A673 (cell line): ENCODE measurements at regions not wholly inside any gene's neighbourhood (a gene's known extent, or its start where the extent isn't known, plus 50 kb on each side); places are given as distances from the start of the nearest gene placed in this dataset.

Source experiments
- BruUV-seq: library from RNA; stranded (reverse); fragments of 400-500 nt; replicated peaks from 2 replicates; lab custom pipeline; 2021; lab: Mats Ljungman, UMichigan
- CTCF ChIA-PET: fragments of 300-600 bp; sonication (Branson Sonifier 250); formaldehyde crosslinking; loops from one replicate; lab custom pipeline; 2022; ENCODE audit warnings: antibody characterized with exemption; lab: Charles Lee
- POLR2A ChIA-PET: fragments of 300-600 bp; sonication (Branson Sonifier 250); formaldehyde crosslinking; loops from one replicate; lab custom pipeline; 2022; ENCODE audit warnings: antibody characterized with exemption; ENCODE audit not compliant: low non-redundant PET; lab: Charles Lee
- DNase-seq: peaks from one replicate; pipeline ENCODE4 v3.0.0-alpha.2; 2015; ENCODE audit warnings: low spot score
- H3K27ac ChIP-seq: fragments of 200-600 bp; sonication (generic); 2 replicates; pipeline ENCODE4 v1.5.1; 2016; ENCODE audit warnings: mixed run types, low read depth, mild to moderate bottlenecking, mixed read lengths, antibody characterized with exemption, low read length; ENCODE audit not compliant: poor library complexity, severe bottlenecking
- H3K27me3 ChIP-seq: fragments of 200-600 bp; sonication (generic); replicated peaks from 2 replicates; pipeline ENCODE4 v1.6.1; 2017; ENCODE audit warnings: mixed run types, low read depth, mild to moderate bottlenecking, mixed read lengths, antibody characterized with exemption, low read length; ENCODE audit not compliant: insufficient read depth, poor library complexity
- H3K36me3 ChIP-seq: fragments of 200-600 bp; sonication (generic); 2 replicates; pipeline ENCODE4 v1.6.1; 2016; ENCODE audit warnings: mixed run types, mild to moderate bottlenecking, mixed read lengths, antibody characterized with exemption, low read length; ENCODE audit not compliant: insufficient read depth, poor library complexity, severe bottlenecking
- H3K4me1 ChIP-seq: fragments of 200-600 bp; sonication (generic); 2 replicates; pipeline ENCODE4 v1.6.1; 2017; ENCODE audit warnings: mixed run types, mild to moderate bottlenecking, mixed read lengths, antibody characterized with exemption, low read length; ENCODE audit not compliant: insufficient read depth, poor library complexity, severe bottlenecking
- H3K4me3 ChIP-seq: fragments of 200-600 bp; sonication (generic); 2 replicates; pipeline ENCODE4 v1.5.1; 2016; ENCODE audit warnings: low read depth, mixed run types, mild to moderate bottlenecking, mixed read lengths, low read length; ENCODE audit not compliant: poor library complexity, severe bottlenecking
- H3K9me3 ChIP-seq: fragments of 200-600 bp; sonication (generic); 2 replicates; pipeline ENCODE4 v1.6.1; 2016; ENCODE audit warnings: mixed run types, low read depth, mild to moderate bottlenecking, mixed read lengths, antibody characterized with exemption, low read length; ENCODE audit not compliant: poor library complexity, severe bottlenecking
- CTCF ChIP-seq: fragments of 300-800, 200-600 bp; sonication (generic); conservative IDR thresholded peaks from 2 replicates; pipeline ENCODE4 v1.5.1; 2017; ENCODE audit warnings: low read depth, mild to moderate bottlenecking, antibody characterized with exemption, low read length, moderate library complexity, mixed read lengths
- EZH2 ChIP-seq: fragments of 200-600 bp; sonication (generic); IDR thresholded peaks from 2 replicates; pipeline ENCODE4 v1.6.1; 2017; ENCODE audit warnings: borderline replicate concordance, low read depth, mild to moderate bottlenecking, mixed read lengths, antibody characterized with exemption, low read length; ENCODE audit not compliant: poor library complexity, severe bottlenecking
- intact Hi-C: fragments of 100-400 bp; cut with micrococcal nuclease; formaldehyde crosslinking; loops from one replicate; pipeline ENCODE4 v1.10.0; 2022; ENCODE audit not compliant: unreplicated experiment

DNA sequence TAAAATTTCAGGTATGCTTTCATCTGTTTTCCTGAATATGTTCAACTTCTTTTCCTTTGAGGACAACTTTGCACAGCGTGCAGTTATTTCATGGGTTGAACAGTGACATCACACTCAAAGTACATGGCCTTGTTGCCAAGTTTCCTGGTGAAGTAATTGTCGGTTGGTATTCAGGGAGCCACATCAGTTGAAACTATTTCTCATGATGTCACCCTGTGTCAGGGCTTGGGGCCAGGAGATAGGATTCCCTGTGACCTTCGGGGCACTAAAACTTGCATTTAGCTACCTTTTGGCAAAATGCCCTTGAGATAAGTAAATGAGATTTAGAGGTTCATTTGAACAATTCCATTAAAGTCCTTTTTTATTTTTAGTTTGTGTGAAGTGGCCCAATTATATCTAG lies 383.9 kb downstream of the SH3GL2 start:
- Histone ChIP-seq H3K4me1 (no peaks in the 10 kb centered on the region), H3K4me3 (no peak overlapping the region), H3K36me3 (no peaks in the 10 kb centered on the region), H3K9me3 (no peaks in the 10 kb centered on the region), H3K27me3 (no peaks in the 10 kb centered on the region), H3K27ac (no peak overlapping the region)
- DNase-seq, result no peak
- intact Hi-C loops, result loop anchor here (10.0 kb wide), 1 partner anchor 58 kb away; no protein-coding TSS in a partner anchor
- TF ChIP-seq EZH2 (no peak), CTCF (no peak)
- POLR2A ChIA-PET, result no interaction called here
- BruUV-seq, result no TSS peak
- CTCF ChIA-PET, result no interaction called here

GRCh38 chr9:17963498-17963897 lies 384.6 kb downstream of the SH3GL2 start:
- BruUV-seq, result no TSS peak
- no peak overlapping the region for H3K27ac ChIP-seq
- no peaks in the 10 kb centered on the region for H3K9me3 ChIP-seq
- H3K27me3 ChIP-seq, result no peaks in the 10 kb centered on the region
- ChIA-PET CTCF (no interaction called here), POLR2A (no interaction called here)
- no peak overlapping the region for H3K4me3 ChIP-seq
- TF ChIP-seq CTCF (no peak), EZH2 (no peak)
- H3K36me3 ChIP-seq, result no peaks in the 10 kb centered on the region
- H3K4me1 ChIP-seq, result no peaks in the 10 kb centered on the region
- intact Hi-C loops, result loop anchor here (10.0 kb wide), 1 partner anchor 59 kb away; no protein-coding TSS in a partner anchor
- DNase-seq, result no peak

DNA sequence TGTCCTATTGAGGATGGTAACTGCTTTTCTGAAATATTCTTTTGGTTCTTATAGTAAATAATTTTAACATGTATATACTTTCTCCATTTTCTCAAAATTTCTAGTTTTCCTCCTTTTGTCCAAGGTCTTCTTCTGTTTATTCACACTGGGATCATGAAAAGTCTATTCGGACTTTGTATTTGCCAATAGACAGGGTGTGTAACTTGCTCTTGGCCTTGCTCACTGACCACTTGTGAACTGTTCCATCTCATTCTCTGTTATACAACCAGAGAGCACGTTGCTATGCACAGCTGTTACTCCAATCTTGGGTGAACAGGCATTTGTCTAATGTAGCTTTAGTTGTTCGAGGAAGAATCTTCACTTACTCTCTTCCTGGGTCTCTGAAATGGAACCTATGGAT lies 388.9 kb downstream of the SH3GL2 start:
- CTCF ChIA-PET, result no interaction called here

More for the DNA sequence above, 388.9 kb downstream of the SH3GL2 start:
- TF ChIP-seq CTCF (no peak), EZH2 (no peak)
- H3K9me3 ChIP-seq, result no peaks in the 10 kb centered on the region
- no peak overlapping the region for H3K4me3 ChIP-seq
- H3K27ac ChIP-seq, result no peak overlapping the region
- DNase-seq, result no peak
- intact Hi-C loops, result loop anchor here (10.0 kb wide), 1 partner anchor 63 kb away; no protein-coding TSS in a partner anchor
- H3K36me3 ChIP-seq, result no peaks in the 10 kb centered on the region
- no peaks in the 10 kb centered on the region for H3K4me1 ChIP-seq
- no TSS peak for BruUV-seq
- POLR2A ChIA-PET, result no interaction called here
- H3K27me3 ChIP-seq, result no peaks in the 10 kb centered on the region
